ENCODE measurements at regions not wholly inside any gene's neighbourhood (a gene's known extent, or its start where the extent isn't known, plus 50 kb on each side); places are given as distances from the start of the nearest gene placed in this dataset.

- Histone ChIP-seq H3K27ac (no peak overlapping the region), H3K4me3 (no peak overlapping the region), H3K4me1 (ENCODE audit: control insufficient read depth in 1 of 2, low read depth in 2 of 2) (no peaks in the 10 kb centered on the region), H3K27me3 (replicated peaks; ENCODE audit: insufficient read depth) (no peaks in the 10 kb centered on the region), H3K36me3 (no peaks in the 10 kb centered on the region), H3K9me3 (no peaks in the 10 kb centered on the region)
- no peak for ATAC-seq (ENCODE audit: insufficient number of reproducible peaks, low FRiP score, low read depth)
- no peak for DNase-seq (ENCODE audit: low spot score)
- TF ChIP-seq, protein P1, sequence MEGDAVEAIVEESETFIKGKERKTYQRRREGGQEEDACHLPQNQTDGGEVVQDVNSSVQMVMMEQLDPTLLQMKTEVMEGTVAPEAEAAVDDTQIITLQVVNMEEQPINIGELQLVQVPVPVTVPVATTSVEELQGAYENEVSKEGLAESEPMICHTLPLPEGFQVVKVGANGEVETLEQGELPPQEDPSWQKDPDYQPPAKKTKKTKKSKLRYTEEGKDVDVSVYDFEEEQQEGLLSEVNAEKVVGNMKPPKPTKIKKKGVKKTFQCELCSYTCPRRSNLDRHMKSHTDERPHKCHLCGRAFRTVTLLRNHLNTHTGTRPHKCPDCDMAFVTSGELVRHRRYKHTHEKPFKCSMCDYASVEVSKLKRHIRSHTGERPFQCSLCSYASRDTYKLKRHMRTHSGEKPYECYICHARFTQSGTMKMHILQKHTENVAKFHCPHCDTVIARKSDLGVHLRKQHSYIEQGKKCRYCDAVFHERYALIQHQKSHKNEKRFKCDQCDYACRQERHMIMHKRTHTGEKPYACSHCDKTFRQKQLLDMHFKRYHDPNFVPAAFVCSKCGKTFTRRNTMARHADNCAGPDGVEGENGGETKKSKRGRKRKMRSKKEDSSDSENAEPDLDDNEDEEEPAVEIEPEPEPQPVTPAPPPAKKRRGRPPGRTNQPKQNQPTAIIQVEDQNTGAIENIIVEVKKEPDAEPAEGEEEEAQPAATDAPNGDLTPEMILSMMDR (IDR thresholded peaks at IDR 0.05) = no peak
Measured at GRCh38 chr6:167529444-167530335, 204.8 kb downstream of the TTLL2 start.

GRCh38 chr6:167530951-167531350 lies 206.1 kb downstream of the TTLL2 start:
- Histone ChIP-seq H3K27ac (no peak overlapping the region), H3K9me3 (no peaks in the 10 kb centered on the region), H3K27me3 (replicated peaks; ENCODE audit: insufficient read depth) (no peaks in the 10 kb centered on the region), H3K4me3 (no peak overlapping the region), H3K4me1 (ENCODE audit: control insufficient read depth in 1 of 2, low read depth in 2 of 2) (no peaks in the 10 kb centered on the region), H3K36me3 (no peaks in the 10 kb centered on the region)
- no peak for DNase-seq (ENCODE audit: low spot score)
- TF ChIP-seq, protein P1 (IDR thresholded peaks at IDR 0.05) = no peak
- ATAC-seq (ENCODE audit: insufficient number of reproducible peaks, low FRiP score, low read depth) = no peak

- TF ChIP-seq, protein P1 (IDR thresholded peaks at IDR 0.05) = no peak
- H3K4me3 ChIP-seq = no peak overlapping the region
- H3K9me3 ChIP-seq = no peaks in the 10 kb centered on the region
- DNase-seq (ENCODE audit: low spot score) = no peak
- H3K27ac ChIP-seq = no peak overlapping the region
- ATAC-seq (ENCODE audit: insufficient number of reproducible peaks, low FRiP score, low read depth) = no peak
- no peaks in the 10 kb centered on the region for H3K27me3 ChIP-seq (replicated peaks; ENCODE audit: insufficient read depth)
- H3K36me3 ChIP-seq = no peaks in the 10 kb centered on the region
- H3K4me1 ChIP-seq (ENCODE audit: control insufficient read depth in 1 of 2, low read depth in 2 of 2) = no peaks in the 10 kb centered on the region
Measured at GRCh38 chr6:167532410-167533288, 207.8 kb downstream of the TTLL2 start.

DNA sequence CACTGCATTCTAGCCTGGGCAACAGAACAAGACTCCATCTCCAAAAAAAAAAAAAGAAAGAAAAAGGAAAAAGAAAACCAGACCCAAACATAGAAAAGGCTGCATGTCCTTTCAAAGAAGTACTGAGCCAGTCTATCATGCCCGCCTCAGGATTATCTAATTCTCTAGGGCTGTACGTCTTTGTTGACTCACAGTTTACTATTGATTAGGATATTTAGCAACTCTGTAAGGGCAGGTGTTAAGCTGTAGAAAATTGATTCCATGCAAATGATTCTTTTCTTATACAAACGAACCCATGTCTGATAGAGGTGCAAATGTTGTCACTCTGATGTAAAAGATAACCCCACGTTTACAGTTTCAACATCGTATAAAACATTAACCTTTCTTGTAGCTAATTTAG lies 209.0 kb downstream of the TTLL2 start:
- H3K27me3 ChIP-seq (replicated peaks; ENCODE audit: insufficient read depth) = no peaks in the 10 kb centered on the region
- H3K36me3 ChIP-seq = no peaks in the 10 kb centered on the region
- ATAC-seq (ENCODE audit: insufficient number of reproducible peaks, low FRiP score, low read depth) (no peak), DNase-seq (ENCODE audit: low spot score) (no peak)
- H3K9me3 ChIP-seq = no peaks in the 10 kb centered on the region
- TF ChIP-seq, protein P1 (IDR thresholded peaks at IDR 0.05) = no peak
- no peaks in the 10 kb centered on the region for H3K4me1 ChIP-seq (ENCODE audit: control insufficient read depth in 1 of 2, low read depth in 2 of 2)
- no peak overlapping the region for H3K27ac ChIP-seq
- H3K4me3 ChIP-seq = no peak overlapping the region

- no peak overlapping the region for H3K4me3 ChIP-seq
- TF ChIP-seq, protein P1 (IDR thresholded peaks at IDR 0.05) = no peak
- no peak for DNase-seq (ENCODE audit: low spot score)
- no peak for ATAC-seq (ENCODE audit: insufficient number of reproducible peaks, low FRiP score, low read depth)
- peaks cover 6 to 19% of the 10 kb centered on the region in 2 donors for H3K4me1 ChIP-seq (ENCODE audit: control insufficient read depth in 1 of 2, low read depth in 2 of 2)
- H3K9me3 ChIP-seq = no peaks in the 10 kb centered on the region
- H3K27me3 ChIP-seq (replicated peaks; ENCODE audit: insufficient read depth) = no peaks in the 10 kb centered on the region
- no peaks in the 10 kb centered on the region for H3K36me3 ChIP-seq
- no peak overlapping the region for H3K27ac ChIP-seq
Measured at GRCh38 chr6:167537816-167538215, 212.9 kb downstream of the TTLL2 start.
